HEK293 (cell line): ENCODE measurements at regions not wholly inside any gene's neighbourhood (a gene's known extent, or its start where the extent isn't known, plus 50 kb on each side); places are given as distances from the start of the nearest gene placed in this dataset.
"Not testable (repeated sequence)": the region's sequence is repeated elsewhere in the genome, so short reads cannot be mapped to it uniquely, and the experiment has no call there.

ENCODE experiments used
- OVOL3 ChIP-seq: fragments of 450-650 bp; formaldehyde crosslinking; IDR thresholded peaks from 2 replicates; pipeline ENCODE4 v1.5.1; 2016; ENCODE audit warnings: missing biosample characterization, missing genetic modification characterization
- SP2 ChIP-seq: fragments of 450-650 bp; formaldehyde crosslinking; IDR thresholded peaks from 2 replicates; pipeline ENCODE4 v1.5.1; 2016; ENCODE audit warnings: missing biosample characterization, missing genetic modification characterization
- ZNF426 ChIP-seq: fragments of 450-650 bp; formaldehyde crosslinking; IDR thresholded peaks from 2 replicates; pipeline ENCODE4 v1.5.1; 2017; ENCODE audit warnings: missing biosample characterization, missing genetic modification characterization, mild to moderate bottlenecking, inconsistent platforms, moderate library complexity
- ZSCAN4 ChIP-seq: fragments of 450-650 bp; formaldehyde crosslinking; IDR thresholded peaks from 2 replicates; pipeline ENCODE4 v1.5.1; 2017; ENCODE audit warnings: missing biosample characterization, missing genetic modification characterization
- TF ChIP-seq, protein P1 (sequence below): fragments of 450-650 bp; formaldehyde crosslinking; IDR thresholded peaks from 2 replicates; pipeline ENCODE4 v1.5.1; 2016; ENCODE audit warnings: missing biosample characterization, missing genetic modification characterization
- TF ChIP-seq, protein P2 (sequence below): fragments of 450-650 bp; formaldehyde crosslinking; IDR thresholded peaks from 2 replicates; pipeline ENCODE4 v1.5.1; 2016; ENCODE audit warnings: missing biosample characterization, missing genetic modification characterization, borderline replicate concordance
- TF ChIP-seq, protein P3 (sequence below): fragments of 450-650 bp; formaldehyde crosslinking; IDR thresholded peaks from 2 replicates; pipeline ENCODE4 v1.5.1; 2016; ENCODE audit warnings: missing biosample characterization, missing genetic modification characterization

DNA sequence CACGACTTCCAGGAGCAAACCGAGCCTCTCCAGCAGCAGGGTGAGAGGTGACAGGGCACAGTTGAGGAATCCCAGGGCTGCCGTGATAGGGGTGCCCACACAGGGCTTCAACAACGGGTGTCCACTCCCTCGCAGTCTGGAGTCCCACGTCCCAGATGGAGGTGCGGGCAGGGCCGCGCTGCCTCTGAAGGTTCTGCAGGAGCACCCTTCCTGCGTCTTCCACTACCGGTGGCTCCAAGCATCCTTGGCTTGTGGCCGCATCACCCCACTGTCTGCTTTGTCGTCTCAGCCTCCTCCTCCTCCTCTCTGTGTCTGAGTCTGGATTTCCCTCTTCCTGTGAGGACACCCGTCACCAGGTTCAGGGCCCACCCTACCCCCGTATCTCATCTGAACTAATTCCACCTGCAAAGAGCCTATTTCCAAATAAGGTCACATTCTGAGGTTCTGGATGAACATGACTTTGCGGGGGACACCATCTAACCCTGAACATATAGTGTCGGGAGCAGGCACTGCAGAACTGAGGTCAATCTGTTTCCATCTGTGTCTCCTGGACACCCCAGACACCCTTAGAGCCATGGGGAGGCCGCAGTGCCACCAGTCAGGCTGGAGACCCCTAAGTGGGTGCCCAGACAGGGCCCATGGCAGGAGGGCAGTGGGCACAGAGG is 117.3 kb upstream of the FOXD4L5 start:
- TF ChIP-seq, protein P1, sequence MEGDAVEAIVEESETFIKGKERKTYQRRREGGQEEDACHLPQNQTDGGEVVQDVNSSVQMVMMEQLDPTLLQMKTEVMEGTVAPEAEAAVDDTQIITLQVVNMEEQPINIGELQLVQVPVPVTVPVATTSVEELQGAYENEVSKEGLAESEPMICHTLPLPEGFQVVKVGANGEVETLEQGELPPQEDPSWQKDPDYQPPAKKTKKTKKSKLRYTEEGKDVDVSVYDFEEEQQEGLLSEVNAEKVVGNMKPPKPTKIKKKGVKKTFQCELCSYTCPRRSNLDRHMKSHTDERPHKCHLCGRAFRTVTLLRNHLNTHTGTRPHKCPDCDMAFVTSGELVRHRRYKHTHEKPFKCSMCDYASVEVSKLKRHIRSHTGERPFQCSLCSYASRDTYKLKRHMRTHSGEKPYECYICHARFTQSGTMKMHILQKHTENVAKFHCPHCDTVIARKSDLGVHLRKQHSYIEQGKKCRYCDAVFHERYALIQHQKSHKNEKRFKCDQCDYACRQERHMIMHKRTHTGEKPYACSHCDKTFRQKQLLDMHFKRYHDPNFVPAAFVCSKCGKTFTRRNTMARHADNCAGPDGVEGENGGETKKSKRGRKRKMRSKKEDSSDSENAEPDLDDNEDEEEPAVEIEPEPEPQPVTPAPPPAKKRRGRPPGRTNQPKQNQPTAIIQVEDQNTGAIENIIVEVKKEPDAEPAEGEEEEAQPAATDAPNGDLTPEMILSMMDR (tag by site-specific recombination) = not testable (repeated sequence)
- not testable (repeated sequence) for TF ChIP-seq SP2 (tag by site-specific recombination); OVOL3; ZNF426 (tag by site-specific recombination); ZSCAN4 (tag by site-specific recombination)
- TF ChIP-seq, protein P2, sequence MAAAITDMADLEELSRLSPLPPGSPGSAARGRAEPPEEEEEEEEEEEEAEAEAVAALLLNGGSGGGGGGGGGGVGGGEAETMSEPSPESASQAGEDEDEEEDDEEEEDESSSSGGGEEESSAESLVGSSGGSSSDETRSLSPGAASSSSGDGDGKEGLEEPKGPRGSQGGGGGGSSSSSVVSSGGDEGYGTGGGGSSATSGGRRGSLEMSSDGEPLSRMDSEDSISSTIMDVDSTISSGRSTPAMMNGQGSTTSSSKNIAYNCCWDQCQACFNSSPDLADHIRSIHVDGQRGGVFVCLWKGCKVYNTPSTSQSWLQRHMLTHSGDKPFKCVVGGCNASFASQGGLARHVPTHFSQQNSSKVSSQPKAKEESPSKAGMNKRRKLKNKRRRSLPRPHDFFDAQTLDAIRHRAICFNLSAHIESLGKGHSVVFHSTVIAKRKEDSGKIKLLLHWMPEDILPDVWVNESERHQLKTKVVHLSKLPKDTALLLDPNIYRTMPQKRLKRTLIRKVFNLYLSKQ (tag by site-specific recombination) = not testable (repeated sequence)
- TF ChIP-seq, protein P3, sequence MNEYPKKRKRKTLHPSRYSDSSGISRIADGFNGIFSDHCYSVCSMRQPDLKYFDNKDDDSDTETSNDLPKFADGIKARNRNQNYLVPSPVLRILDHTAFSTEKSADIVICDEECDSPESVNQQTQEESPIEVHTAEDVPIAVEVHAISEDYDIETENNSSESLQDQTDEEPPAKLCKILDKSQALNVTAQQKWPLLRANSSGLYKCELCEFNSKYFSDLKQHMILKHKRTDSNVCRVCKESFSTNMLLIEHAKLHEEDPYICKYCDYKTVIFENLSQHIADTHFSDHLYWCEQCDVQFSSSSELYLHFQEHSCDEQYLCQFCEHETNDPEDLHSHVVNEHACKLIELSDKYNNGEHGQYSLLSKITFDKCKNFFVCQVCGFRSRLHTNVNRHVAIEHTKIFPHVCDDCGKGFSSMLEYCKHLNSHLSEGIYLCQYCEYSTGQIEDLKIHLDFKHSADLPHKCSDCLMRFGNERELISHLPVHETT (tag by site-specific recombination) = not testable (repeated sequence)
